Activated T-helper 1 cell treated with anti-CD3 and anti-CD28 coated beads, Interleukin-12 subunit alpha, Interleukin-12 subunit beta, Interleukin-2, Interleukin-4 antibody, amounts not matched to agents 30 ng/mL and 10 ng/mL and 1 ng/mL, durations not matched to agents 14 hours and 24 hours and 36 hours (primary cell): ENCODE measurements at regions not wholly inside any gene's neighbourhood (a gene's known extent, or its start where the extent isn't known, plus 50 kb on each side); places are given as distances from the start of the nearest gene placed in this dataset.

ENCODE experiments used
- DNase-seq: peaks from one replicate; pipeline ENCODE4 v3.0.0; 2021; ENCODE audit warnings: low spot score
- H3K27ac Mint-ChIP-seq: one replicate; pipeline ENCODE4 v1.8.0; 2021; ENCODE audit warnings: mild to moderate bottlenecking, mixed read lengths
- H3K27me3 Mint-ChIP-seq: one replicate; pipeline ENCODE4 v1.8.0; 2022; ENCODE audit warnings: mild to moderate bottlenecking, moderate library complexity, mixed read lengths; ENCODE audit not compliant: insufficient read depth
- H3K36me3 Mint-ChIP-seq: one replicate; pipeline ENCODE4 v1.8.0; 2021; ENCODE audit warnings: low read depth, mixed read lengths
- H3K4me1 Mint-ChIP-seq: one replicate; pipeline ENCODE4 v1.8.0; 2021; ENCODE audit warnings: low read depth, mixed read lengths
- H3K4me3 Mint-ChIP-seq: one replicate; pipeline ENCODE4 v1.8.0; 2021; ENCODE audit warnings: mild to moderate bottlenecking, moderate library complexity, mixed read lengths
- H3K9me3 Mint-ChIP-seq: one replicate; pipeline ENCODE4 v1.8.0; 2021; ENCODE audit warnings: mixed read lengths
- intact Hi-C: fragments of 100-400 bp; cut with micrococcal nuclease; formaldehyde crosslinking; loops from one replicate; pipeline ENCODE4 v1.15.1; 2024

DNA sequence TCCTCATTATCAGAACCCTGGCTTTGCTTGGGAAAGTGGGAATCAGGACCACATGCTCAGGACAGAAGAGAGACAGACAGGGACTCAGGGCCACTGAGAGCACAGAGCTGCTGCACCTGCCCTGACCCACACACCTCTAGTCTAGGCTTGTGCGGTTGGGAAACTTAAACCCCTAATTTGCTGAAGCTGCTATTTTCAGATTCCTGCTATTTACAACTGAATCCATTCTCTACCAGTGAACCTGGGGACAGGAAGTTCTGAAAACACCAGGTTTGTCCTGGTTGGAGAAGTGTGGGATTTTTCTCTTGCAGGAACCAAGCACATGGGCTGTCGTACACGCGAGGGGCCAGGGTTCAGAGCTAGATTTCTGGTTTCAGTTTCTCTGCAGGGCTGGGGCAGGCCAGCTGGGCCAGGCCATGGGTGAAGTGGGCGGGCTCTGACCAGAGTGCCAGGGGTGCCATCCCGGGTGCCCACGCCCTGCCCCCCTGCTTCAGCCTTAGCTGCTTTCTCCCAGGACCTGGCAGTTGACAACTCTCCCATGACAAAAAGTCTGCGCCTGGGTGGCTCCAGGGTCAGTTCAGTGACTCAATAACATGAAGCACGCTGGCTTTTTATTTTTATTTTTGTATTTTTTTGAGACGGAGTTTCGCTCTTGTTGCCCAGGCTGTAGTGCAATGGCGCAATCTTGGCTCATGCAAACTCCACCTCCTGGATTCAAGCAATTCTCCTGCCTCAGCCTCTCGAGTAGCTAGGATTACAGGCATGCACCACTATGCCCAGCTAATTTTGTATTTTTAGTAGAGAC lies 51.3 kb upstream of the SLC1A4 start:
- H3K27me3 Mint-ChIP-seq: peaks cover 9% of the 10 kb centered on the region
- H3K36me3 Mint-ChIP-seq: no peaks in the 10 kb centered on the region
- peaks cover 11% of the 10 kb centered on the region for H3K9me3 Mint-ChIP-seq
- DNase-seq: no peak
- peaks cover 28% of the 10 kb centered on the region for H3K4me1 Mint-ChIP-seq
- H3K4me3 Mint-ChIP-seq: no peak overlapping the region
- intact Hi-C loops: no loop called here
- no peak overlapping the region for H3K27ac Mint-ChIP-seq

DNA sequence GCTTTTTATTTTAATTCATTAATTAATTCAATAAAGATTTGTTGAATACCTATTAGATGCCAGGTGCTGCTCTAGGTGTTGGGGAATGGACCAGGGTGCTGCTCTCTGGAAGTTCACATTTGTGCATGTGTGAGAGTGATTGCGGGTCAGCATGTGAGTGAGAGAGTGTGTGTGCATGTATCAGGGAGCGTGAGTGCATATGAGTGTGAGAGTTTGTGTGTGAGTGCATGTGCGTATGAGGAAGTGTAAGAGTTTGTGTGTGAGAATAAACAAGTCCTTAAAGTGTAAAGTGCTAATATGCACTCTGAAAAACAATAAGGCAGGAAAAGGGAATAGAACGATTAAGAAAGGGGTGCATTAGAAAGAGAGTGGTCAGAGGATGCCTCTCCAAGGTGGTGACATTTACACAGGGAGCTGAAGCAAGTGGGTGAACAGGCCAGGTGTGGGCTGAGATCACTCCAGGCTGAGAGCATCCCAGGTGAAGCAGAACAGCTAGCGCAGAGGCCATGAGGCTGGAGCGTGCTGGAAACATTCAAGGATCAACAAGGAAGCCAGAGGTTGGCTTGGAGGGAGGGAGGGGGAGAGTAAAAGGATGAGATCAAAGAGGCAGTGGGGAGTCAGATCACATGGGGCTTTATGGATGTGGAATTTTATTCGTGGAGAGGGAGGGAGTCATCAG lies 50.5 kb upstream of the SLC1A4 start:
- Mint-ChIP-seq H3K36me3 (no peaks in the 10 kb centered on the region), H3K4me1 (peaks cover 28% of the 10 kb centered on the region), H3K27ac (no peak overlapping the region), H3K27me3 (peaks cover 8% of the 10 kb centered on the region), H3K9me3 (peaks cover 11% of the 10 kb centered on the region), H3K4me3 (no peak overlapping the region)
- intact Hi-C loops: no loop called here
- DNase-seq: no peak

- peaks cover 11% of the 10 kb centered on the region for H3K9me3 Mint-ChIP-seq
- H3K36me3 Mint-ChIP-seq: no peaks in the 10 kb centered on the region
- intact Hi-C loops: no loop called here
- no peak overlapping the region for H3K4me3 Mint-ChIP-seq
- no peak overlapping the region for H3K27ac Mint-ChIP-seq
- peaks cover 8% of the 10 kb centered on the region for H3K27me3 Mint-ChIP-seq
- H3K4me1 Mint-ChIP-seq: peaks cover 33% of the 10 kb centered on the region
- no peak for DNase-seq
Measured at GRCh38 chr2:64939332-64939917, 49.8 kb upstream of the SLC1A4 start.
